ENCODE measurements at regions not wholly inside any gene's neighbourhood (a gene's known extent, or its start where the extent isn't known, plus 50 kb on each side); places are given as distances from the start of the nearest gene placed in this dataset.

DNA sequence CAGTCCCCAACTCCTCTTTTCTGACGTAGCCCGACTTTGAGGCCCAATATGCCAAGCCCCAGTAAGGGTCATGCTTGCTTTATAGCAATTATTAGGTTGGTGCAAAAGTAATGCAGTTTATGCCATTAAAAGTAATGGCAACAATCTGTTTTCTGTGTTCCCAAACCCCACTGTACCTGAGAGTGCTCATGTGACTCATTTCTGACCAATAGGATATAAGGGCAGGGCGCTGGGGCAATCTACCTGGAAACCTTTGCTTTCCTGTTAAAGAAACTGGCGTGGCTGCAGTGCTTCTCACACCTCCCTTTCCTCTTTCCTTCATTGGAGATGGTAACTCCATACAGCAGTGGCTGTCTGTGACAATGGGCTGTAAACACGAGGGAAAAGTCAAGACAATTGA is 78.9 kb upstream of the MPPED2 start:
- TF ChIP-seq GATA3 (IDR thresholded peaks at IDR 0.05; ENCODE audit: low read depth, low read length) = no peak
- no peak for TF ChIP-seq GATA2 (IDR thresholded peaks at IDR 0.05; ENCODE audit: low read depth, low read length)

Measured in SH-SY5Y (cell line).